IgD-negative memory B cell (primary cell): ENCODE measurements at regions not wholly inside any gene's neighbourhood (a gene's known extent, or its start where the extent isn't known, plus 50 kb on each side); places are given as distances from the start of the nearest gene placed in this dataset.

Experiments used
- H3K27ac Mint-ChIP-seq, 3 donors: one replicate each; pipeline ENCODE4 v1.8.0; 2020 to 2022; ENCODE audit warnings: mild to moderate bottlenecking in 3 of 3, mixed read lengths in 3 of 3, moderate library complexity in 1 of 3
- H3K27me3 Mint-ChIP-seq: one replicate; pipeline ENCODE4 v1.8.0; 2021; ENCODE audit warnings: mixed read lengths
- H3K36me3 Mint-ChIP-seq: one replicate; pipeline ENCODE4 v1.8.0; 2020; ENCODE audit warnings: mild to moderate bottlenecking, mixed read lengths
- H3K4me1 Mint-ChIP-seq, 3 donors: one replicate each; pipeline ENCODE4 v1.8.0; 2020 to 2022; ENCODE audit warnings: mixed read lengths in 3 of 3, mild to moderate bottlenecking in 1 of 3
- H3K4me3 Mint-ChIP-seq, 4 donors: one replicate each; pipeline ENCODE4 v1.8.0; 2020 to 2022; ENCODE audit warnings: mild to moderate bottlenecking in 4 of 4, mixed read lengths in 4 of 4, moderate library complexity in 3 of 4
- H3K9me3 Mint-ChIP-seq, 3 donors: one replicate each; pipeline ENCODE4 v1.8.0; 2020 to 2021; ENCODE audit warnings: mixed read lengths in 3 of 3, mild to moderate bottlenecking in 1 of 3

DNA sequence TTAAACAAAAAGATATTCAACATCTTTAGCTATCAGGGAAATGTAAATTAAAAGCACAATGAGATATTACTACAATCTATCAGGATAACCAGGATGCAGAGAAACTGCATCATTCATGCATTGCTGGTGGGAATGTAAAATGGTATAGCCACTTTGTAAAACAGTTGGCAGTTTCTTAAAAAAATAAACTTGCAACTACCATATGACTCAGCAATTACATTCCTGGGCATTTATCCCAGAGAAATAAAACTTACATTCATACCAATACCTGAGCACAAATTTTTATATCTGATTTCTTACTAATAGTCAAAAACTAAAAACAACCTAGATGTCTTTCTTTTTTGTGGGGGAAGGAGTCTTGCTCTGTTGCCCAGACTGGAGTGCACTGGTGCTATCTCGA lies 190.3 kb upstream of the TAB2 start:
- Mint-ChIP-seq H3K27me3 (no peaks in the 10 kb centered on the region), H3K4me3 (no peak overlapping the region), H3K4me1 (peaks cover 13 to 22% (median 14%) of the 10 kb centered on the region in 3 donors), H3K9me3 (peaks cover 0 to 4% (median 0%) of the 10 kb centered on the region in 3 donors), H3K27ac (no peak overlapping the region), H3K36me3 (no peaks in the 10 kb centered on the region)

GRCh38 chr6:149128489-149129145 lies 188.9 kb upstream of the TAB2 start:
- Mint-ChIP-seq H3K4me1 (peaks cover 15 to 22% (median 16%) of the 10 kb centered on the region in 3 donors), H3K27me3 (no peaks in the 10 kb centered on the region), H3K36me3 (no peaks in the 10 kb centered on the region), H3K9me3 (peaks cover 0 to 4% (median 0%) of the 10 kb centered on the region in 3 donors), H3K4me3 (no peak overlapping the region), H3K27ac (peak overlapping the region in 2 of 3 donors; percentile 43 to 54)

- no peaks in the 10 kb centered on the region for H3K36me3 Mint-ChIP-seq
- peak overlapping the region in 2 of 3 donors; percentile 15 to 48 for H3K27ac Mint-ChIP-seq
- no peak overlapping the region for H3K4me3 Mint-ChIP-seq
- H3K27me3 Mint-ChIP-seq = no peaks in the 10 kb centered on the region
- H3K9me3 Mint-ChIP-seq = peaks cover 0 to 4% (median 0%) of the 10 kb centered on the region in 3 donors
- peaks cover 15 to 22% (median 16%) of the 10 kb centered on the region in 3 donors for H3K4me1 Mint-ChIP-seq
Observed at GRCh38 chr6:149129371-149130077, 188.0 kb upstream of the TAB2 start.

- Mint-ChIP-seq H3K27me3 (no peaks in the 10 kb centered on the region), H3K4me3 (no peak overlapping the region), H3K36me3 (no peaks in the 10 kb centered on the region), H3K9me3 (peaks cover 0 to 4% (median 0%) of the 10 kb centered on the region in 3 donors), H3K4me1 (peaks cover 15 to 22% (median 16%) of the 10 kb centered on the region in 3 donors), H3K27ac (peak overlapping the region in 1 of 3 donors; percentile 48)
Observed at GRCh38 chr6:149130090-149130489, 187.4 kb upstream of the TAB2 start.

DNA sequence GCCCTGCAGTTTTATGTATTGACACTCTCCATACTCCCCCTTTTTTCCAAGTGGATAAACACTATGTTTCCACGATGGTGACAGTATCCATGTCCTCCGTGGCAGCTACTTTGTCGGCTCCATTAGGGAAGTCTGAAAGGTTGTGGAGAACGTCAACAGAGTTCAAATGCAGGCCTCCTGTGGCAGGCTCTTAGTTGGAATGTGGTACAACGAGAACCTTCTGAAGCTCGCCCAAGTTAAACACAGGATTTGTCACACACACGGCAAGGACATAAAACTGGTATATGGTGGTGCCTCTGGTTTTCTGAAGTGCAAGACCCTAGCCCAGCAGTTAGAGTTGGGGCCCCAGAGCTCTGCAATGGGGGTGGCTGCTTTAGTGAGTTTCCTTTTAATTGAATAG lies 187.0 kb upstream of the TAB2 start:
- H3K4me3 Mint-ChIP-seq = no peak overlapping the region
- no peak overlapping the region for H3K27ac Mint-ChIP-seq
- H3K36me3 Mint-ChIP-seq = no peaks in the 10 kb centered on the region
- no peaks in the 10 kb centered on the region for H3K27me3 Mint-ChIP-seq
- peaks cover 15 to 22% (median 16%) of the 10 kb centered on the region in 3 donors for H3K4me1 Mint-ChIP-seq
- peaks cover 0 to 4% (median 0%) of the 10 kb centered on the region in 3 donors for H3K9me3 Mint-ChIP-seq

- Mint-ChIP-seq H3K4me3 (no peak overlapping the region), H3K36me3 (no peaks in the 10 kb centered on the region), H3K9me3 (peaks cover 0 to 3% (median 0%) of the 10 kb centered on the region in 3 donors)
Observed at GRCh38 chr6:149131891-149132290, 185.6 kb upstream of the TAB2 start.

DNA sequence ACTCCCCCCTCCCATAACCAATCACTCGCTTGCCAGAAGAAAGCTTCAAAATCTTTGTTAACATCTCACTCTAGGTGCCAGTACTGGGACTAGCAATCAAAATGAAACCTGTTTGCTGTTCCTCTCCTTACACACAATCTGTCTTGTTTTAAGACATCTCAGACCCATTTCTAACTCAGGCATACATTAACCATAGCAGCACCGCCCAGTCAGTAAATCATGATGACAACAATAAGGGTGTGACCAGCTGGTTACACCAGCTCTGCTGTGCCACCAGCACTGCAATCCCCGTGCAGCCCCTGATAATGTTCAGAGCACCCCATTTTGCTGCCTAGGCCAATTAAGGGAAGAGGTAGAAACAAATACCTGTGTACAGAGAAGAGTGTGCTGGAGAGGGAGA lies 185.2 kb upstream of the TAB2 start:
- Mint-ChIP-seq H3K4me3 (no peak overlapping the region), H3K4me1 (peaks cover 15 to 22% (median 16%) of the 10 kb centered on the region in 3 donors), H3K36me3 (no peaks in the 10 kb centered on the region), H3K27me3 (no peaks in the 10 kb centered on the region), H3K27ac (no peak overlapping the region), H3K9me3 (no peaks in the 10 kb centered on the region)

More at GRCh38 chr6:149131891-149132290, 185.6 kb upstream of the TAB2 start:
- H3K4me1 Mint-ChIP-seq = peaks cover 15 to 22% (median 16%) of the 10 kb centered on the region in 3 donors
- no peaks in the 10 kb centered on the region for H3K27me3 Mint-ChIP-seq
- no peak overlapping the region for H3K27ac Mint-ChIP-seq

- no peak overlapping the region for H3K4me3 Mint-ChIP-seq
- no peak overlapping the region for H3K27ac Mint-ChIP-seq
- no peaks in the 10 kb centered on the region for H3K9me3 Mint-ChIP-seq
- H3K36me3 Mint-ChIP-seq = no peaks in the 10 kb centered on the region
- H3K27me3 Mint-ChIP-seq = no peaks in the 10 kb centered on the region
- H3K4me1 Mint-ChIP-seq = peaks cover 5 to 9% (median 5%) of the 10 kb centered on the region in 3 donors
Observed at GRCh38 chr6:149134511-149134933, 183.0 kb upstream of the TAB2 start.

GRCh38 chr6:149135809-149136208 lies 181.7 kb upstream of the TAB2 start:
- H3K4me3 Mint-ChIP-seq = no peak overlapping the region
- H3K27ac Mint-ChIP-seq = no peak overlapping the region
- no peaks in the 10 kb centered on the region for H3K36me3 Mint-ChIP-seq
- no peaks in the 10 kb centered on the region for H3K9me3 Mint-ChIP-seq
- peaks cover 1% of the 10 kb centered on the region for H3K27me3 Mint-ChIP-seq
- H3K4me1 Mint-ChIP-seq = peaks cover 12 to 16% (median 14%) of the 10 kb centered on the region in 3 donors

GRCh38 chr6:149136273-149136912 lies 181.1 kb upstream of the TAB2 start:
- Mint-ChIP-seq H3K27ac (no peak overlapping the region), H3K4me3 (no peak overlapping the region), H3K9me3 (no peaks in the 10 kb centered on the region), H3K36me3 (no peaks in the 10 kb centered on the region), H3K27me3 (peaks cover 1% of the 10 kb centered on the region), H3K4me1 (peaks cover 13 to 20% (median 15%) of the 10 kb centered on the region in 3 donors)

DNA sequence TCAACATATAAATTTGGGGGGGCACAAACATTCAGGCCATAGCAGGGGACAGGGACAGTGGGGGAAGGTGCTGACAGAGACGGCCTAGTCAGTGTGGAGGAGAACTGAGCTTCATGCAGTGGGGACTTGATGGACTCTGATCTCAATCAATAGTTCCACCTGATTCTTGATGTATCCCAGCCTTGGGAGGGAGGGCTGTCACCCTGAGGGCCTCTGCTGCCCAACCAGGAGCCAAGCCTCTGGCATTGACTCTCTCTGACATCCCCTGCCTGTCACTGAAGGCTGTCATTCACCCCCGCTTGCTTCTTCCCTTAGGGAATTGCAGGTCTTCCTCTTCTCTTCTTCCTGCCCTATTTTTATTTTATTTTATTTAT lies 180.6 kb upstream of the TAB2 start:
- Mint-ChIP-seq H3K4me1 (peaks cover 13 to 20% (median 15%) of the 10 kb centered on the region in 3 donors), H3K4me3 (no peak overlapping the region), H3K27me3 (peaks cover 1% of the 10 kb centered on the region), H3K9me3 (no peaks in the 10 kb centered on the region), H3K36me3 (no peaks in the 10 kb centered on the region), H3K27ac (no peak overlapping the region)

- H3K9me3 Mint-ChIP-seq = no peaks in the 10 kb centered on the region
- peaks cover 13 to 18% (median 15%) of the 10 kb centered on the region in 3 donors for H3K4me1 Mint-ChIP-seq
- no peak overlapping the region for H3K27ac Mint-ChIP-seq
- peaks cover 1% of the 10 kb centered on the region for H3K27me3 Mint-ChIP-seq
- no peak overlapping the region for H3K4me3 Mint-ChIP-seq
- no peaks in the 10 kb centered on the region for H3K36me3 Mint-ChIP-seq
Observed at GRCh38 chr6:149137594-149137993, 179.9 kb upstream of the TAB2 start.

- Mint-ChIP-seq H3K27ac (no peak overlapping the region), H3K4me1 (peaks cover 13 to 18% (median 15%) of the 10 kb centered on the region in 3 donors), H3K9me3 (no peaks in the 10 kb centered on the region), H3K4me3 (no peak overlapping the region), H3K36me3 (no peaks in the 10 kb centered on the region), H3K27me3 (peaks cover 1% of the 10 kb centered on the region)
Observed at GRCh38 chr6:149138089-149138488, 179.4 kb upstream of the TAB2 start.

DNA sequence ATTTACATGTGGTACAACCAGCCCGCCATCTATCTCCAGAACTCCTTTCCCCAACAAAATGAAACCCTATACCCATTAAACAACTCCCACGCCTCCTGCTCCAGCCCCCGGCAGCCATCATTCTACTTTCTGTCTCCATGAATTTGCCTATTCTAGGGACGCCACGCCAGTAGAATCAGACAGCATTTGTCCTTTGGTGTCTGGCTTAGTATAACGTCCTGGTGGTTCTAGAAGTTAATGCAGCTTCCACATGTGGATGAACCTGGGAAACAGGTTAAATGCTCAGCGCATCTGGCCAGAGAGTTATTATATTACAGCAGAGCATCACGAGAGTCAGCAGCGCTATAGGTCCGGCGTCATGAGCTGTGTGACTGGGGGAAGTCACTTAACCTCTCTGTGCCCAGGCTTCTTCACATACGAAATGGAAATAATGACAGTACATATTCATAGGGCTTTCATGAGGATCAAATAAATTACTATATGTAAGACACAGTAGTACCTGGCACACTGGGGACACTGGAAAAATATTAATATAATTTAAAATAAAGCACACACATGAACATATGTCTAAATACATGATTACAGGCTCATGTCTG lies 178.7 kb upstream of the TAB2 start:
- no peak overlapping the region for H3K4me3 Mint-ChIP-seq
- peaks cover 13 to 18% (median 14%) of the 10 kb centered on the region in 3 donors for H3K4me1 Mint-ChIP-seq
- peak overlapping the region in 2 of 3 donors; percentile 56 to 73 for H3K27ac Mint-ChIP-seq
- no peaks in the 10 kb centered on the region for H3K36me3 Mint-ChIP-seq
- peaks cover 1% of the 10 kb centered on the region for H3K27me3 Mint-ChIP-seq
- H3K9me3 Mint-ChIP-seq = peaks cover 0 to 3% (median 0%) of the 10 kb centered on the region in 3 donors

- peak overlapping the region in 2 of 3 donors; percentile 6 to 93 for H3K27ac Mint-ChIP-seq
- peaks cover 13 to 18% (median 14%) of the 10 kb centered on the region in 3 donors for H3K4me1 Mint-ChIP-seq
- H3K27me3 Mint-ChIP-seq = peaks cover 1% of the 10 kb centered on the region
- peaks cover 0 to 3% (median 0%) of the 10 kb centered on the region in 3 donors for H3K9me3 Mint-ChIP-seq
- no peaks in the 10 kb centered on the region for H3K36me3 Mint-ChIP-seq
- H3K4me3 Mint-ChIP-seq = peak overlapping the region in 2 of 4 donors; percentile 53 to 87
Observed at GRCh38 chr6:149139782-149140136, 177.8 kb upstream of the TAB2 start.
